Stimulated activated CD8-positive, alpha-beta memory T cell treated with anti-CD3 and anti-CD28 coated beads, Interleukin-12 subunit alpha, Interleukin-12 subunit beta, amount 100 ng/mL, for 1 hour (primary cell): ENCODE measurements at regions not wholly inside any gene's neighbourhood (a gene's known extent, or its start where the extent isn't known, plus 50 kb on each side); places are given as distances from the start of the nearest gene placed in this dataset.
"Not testable (repeated sequence)": the region's sequence is repeated elsewhere in the genome, so short reads cannot be mapped to it uniquely, and the experiment has no call there.

ENCODE experiments used
- DNase-seq: peaks from one replicate; pipeline ENCODE4 v3.0.0-alpha.2; 2020; ENCODE audit warnings: low read depth

DNA sequence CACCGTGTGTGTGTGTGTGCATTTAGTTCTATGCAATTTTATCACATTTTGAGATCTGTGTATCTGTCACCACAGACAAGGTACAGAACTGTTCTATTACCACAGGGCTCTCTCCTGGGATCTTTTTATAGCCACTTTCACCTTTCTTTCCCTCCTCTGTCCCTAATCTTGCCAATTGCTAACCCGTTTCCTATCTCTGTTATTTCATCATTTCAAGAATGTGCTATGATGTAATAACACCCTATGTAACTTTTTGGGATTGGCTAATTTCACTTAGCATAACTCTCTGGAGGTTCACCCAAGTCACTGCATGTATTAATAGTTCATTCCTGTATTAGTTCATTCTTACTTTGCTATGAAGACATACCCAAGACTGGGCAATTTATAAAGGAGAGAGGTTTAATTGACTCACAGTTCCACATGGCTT lies 657.7 kb downstream of the QKI start:
- no peak for DNase-seq

DNA sequence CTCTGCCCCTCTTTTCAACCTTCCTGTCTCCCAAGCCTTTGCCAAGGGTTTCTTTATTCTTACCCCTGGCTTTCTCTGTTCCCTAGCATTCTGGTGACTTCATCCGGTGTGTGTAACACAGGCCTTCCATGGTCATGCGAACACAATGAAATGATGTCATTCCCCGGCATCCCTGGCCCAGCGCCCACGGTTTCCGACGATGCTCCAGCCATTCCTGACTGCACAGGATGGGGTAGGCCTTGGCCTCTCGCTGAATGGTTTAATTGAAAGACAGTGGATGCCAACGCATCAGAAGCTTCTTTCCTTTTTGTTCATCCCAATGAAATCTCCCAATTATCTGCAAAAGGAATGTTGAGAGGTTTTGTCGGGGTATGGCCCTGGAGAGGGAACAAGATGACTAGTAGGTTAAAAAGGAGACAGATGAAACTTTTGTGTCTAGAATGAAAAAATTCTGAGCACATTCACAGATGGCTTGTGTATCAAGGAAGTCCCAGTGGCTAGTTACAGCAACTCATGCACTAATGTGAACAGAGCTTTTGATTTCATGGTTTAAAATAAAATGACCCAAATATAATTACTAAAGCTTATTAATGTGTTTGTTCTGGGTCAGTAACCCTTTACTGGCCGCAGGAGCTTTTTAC lies 655.0 kb downstream of the QKI start:
- no peak for DNase-seq

DNA sequence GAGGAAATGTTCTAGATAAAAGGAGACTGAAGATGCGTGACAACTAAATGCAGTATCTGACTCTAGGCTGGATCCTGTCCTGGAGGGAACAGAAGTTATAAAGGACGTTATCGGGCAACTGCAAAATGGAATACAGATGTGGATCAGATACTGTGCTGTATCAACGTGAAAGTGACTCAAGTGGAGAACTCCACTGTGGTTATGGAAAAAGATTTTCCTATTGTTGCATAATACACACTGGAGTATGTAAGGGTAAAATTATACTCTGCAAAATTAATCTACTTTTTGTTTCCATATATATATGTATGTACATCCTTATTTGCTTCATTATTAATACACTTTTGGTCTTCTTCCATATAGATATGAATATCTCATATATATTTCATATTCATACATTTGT lies 654.0 kb downstream of the QKI start:
- DNase-seq: no peak

DNA sequence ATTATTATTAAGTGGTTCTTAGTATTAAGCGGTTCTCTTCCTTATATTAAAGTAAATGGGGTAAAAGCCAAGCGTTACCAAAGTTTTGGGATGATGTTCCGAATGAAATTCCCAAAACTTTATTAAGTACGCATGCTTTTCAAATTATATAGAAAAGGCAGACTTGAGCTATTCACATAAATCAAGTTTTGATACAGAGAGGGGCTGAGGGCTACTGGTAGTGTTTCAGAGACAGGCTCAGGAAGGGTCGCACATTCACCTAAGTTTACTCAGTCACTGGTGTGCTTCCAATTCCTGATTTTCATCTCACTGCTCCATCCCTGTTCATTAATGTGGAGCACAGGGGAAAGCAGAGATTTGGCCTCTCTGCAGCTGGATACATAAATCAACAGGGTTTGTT lies 652.2 kb downstream of the QKI start:
- no peak for DNase-seq

DNA sequence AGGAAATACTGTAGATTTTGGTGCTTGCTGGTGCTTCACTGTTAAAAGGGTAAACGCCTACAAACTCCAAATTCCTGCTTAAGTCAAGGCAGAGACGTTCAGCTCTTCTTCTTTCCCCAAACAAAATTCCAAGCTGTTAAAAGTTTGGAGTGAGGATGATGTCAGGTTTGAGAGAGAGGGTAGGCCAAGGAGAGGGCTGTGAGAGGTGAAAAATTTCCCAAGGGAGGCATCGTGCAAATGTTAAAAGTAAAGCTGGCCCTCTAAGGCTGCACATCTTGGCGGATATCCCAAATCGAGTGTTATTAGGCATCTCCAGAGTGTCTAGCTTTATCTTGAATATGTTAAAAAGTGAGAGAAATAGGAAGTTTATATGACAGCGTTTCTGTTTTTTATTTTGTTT lies 651.8 kb downstream of the QKI start:
- no peak for DNase-seq

DNA sequence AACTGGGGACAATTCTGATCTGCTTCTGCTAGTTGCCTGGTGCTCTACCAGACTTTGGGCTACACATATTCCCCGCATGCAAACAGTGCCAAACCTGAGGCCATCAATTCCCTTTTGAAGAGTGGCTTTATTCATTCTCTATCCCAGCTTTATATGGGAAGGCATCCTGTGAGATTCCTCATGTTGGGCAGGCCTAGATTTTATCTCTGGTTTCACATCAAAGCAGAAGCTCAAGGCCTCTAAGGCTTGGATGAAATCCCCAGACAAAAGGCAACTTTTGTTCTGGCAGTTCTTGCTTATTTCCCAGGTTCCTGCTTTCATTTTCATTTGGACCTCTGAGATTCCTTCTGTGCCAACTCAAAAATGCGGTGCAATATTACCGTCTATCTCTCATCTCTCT lies 648.8 kb downstream of the QKI start:
- DNase-seq: no peak

DNA sequence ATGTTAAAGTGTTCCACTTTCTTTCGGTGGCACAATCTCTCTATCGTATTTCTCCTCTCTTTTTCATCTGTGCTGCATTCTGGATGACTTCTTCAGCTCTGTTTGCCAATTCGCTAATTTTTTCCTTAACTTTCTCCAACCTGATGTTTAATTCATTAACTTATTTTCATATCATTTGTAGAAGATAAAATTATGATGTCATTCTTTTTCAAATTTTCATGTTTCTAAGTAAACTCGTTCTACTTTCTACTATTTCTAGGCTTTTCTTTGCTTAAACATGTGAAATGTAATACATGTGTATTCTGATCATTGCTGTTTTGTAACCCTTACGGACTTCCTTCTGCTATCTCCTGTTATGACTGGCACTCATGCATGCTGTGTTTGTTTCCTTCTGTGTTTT lies 648.4 kb downstream of the QKI start:
- no peak for DNase-seq

DNA sequence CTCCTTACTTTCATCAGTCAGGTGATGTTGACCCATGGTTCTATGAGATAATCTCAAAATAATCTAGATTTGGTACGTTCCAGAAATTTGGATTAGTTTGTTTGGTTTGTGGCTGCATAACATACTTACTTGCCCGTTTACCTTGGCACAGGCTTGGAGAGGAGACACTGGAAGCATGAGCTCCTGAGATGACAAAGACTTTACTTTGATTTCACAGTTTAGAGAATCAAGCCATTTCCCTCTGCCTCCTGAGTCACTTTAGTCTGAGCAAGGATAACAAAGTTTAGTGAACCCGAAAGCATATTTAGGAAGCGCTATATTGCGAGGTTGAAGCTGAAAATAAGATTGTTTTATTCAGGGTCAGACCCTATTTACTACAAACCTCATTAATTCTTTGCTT lies 643.4 kb downstream of the QKI start:
- DNase-seq: no peak

DNA sequence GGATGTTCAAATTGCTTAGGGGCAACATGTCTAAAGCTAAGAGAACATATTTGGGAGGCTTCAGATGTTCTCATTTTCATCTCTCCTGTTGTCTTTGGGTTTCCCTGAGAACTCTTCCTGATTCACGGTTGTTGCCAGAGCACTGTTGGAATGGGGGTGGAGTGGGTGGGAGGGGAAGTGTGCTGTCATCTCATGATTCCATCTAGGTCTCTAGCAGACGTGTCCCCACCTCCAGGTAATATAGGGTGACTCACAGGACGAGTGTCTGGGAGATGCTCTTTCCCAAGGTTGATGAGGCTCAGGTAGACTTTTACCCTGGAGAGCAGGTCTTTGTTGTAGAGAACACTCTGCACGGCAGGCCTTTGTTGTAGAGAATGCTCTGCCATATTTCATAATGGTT lies 636.9 kb downstream of the QKI start:
- DNase-seq: no peak

DNA sequence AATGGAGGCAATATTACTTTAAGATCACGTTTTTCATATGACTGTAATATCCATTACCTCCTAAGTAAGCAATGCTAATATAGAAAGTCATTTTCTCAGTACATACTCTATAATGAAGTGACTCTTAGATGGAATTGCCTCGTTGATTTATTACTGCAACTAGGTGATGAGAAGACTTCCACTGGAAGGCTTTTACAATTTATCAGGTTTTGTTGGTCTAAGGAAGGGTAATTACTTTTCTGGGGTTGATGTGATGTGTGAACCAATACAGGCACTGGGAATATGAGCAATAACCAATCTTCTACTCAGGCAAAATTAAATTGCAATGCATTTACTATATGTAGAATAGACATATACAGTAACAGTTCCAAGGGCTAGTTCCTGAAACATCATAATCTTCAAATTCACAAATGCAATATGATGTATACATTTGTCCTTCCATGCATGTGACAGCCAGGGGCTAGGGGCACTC lies 635.0 kb downstream of the QKI start:
- DNase-seq: no peak

DNA sequence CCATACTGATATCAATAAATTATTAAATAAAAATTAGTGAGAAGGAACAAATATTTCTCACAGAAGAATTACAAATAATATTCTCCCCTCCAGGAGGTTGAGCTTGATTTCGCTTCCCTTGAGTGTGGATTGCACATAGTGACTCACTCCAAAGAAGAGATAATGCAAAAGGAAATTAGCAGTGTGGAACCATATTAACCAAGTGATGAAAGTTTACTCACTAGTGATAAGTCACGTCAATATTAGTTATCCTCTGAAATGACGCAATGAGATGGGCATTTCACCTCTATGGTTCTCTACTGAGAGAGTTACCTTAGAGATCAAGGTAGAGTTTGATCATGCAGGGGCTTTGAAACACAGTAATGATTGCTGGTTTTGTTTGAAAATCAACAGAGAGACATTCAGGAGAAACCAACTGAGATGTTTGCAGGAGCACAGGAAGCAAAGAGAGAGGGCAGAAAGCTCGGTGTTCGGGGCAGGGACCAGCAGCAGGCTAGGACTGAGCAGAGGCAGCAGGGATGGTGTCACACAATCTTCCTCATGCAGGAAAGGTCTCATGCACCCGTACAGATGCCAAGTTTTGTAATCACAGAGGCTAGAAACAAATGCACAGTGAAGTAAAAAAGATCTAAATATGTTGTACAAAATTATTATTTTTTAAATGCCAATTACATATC lies 634.5 kb downstream of the QKI start:
- DNase-seq: no peak

DNA sequence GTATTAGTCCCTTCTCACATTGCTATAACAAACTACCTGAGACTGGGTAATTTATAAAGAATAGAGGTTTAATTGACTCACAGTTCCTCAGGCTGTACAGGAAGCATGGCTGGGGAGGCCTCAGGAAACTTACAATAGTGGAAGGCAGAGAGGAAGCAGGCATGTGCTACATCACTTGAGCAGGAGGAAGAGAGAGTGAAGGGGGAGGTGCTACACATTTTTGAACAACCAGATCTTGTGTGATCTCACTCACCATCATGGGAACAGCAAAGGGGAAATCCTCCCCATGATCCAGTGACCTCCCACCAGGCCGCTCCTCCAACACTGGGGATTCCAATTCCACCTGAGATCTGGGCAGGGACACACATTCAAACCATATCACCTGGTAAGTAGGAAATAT lies 630.6 kb downstream of the QKI start:
- no peak for DNase-seq

DNA sequence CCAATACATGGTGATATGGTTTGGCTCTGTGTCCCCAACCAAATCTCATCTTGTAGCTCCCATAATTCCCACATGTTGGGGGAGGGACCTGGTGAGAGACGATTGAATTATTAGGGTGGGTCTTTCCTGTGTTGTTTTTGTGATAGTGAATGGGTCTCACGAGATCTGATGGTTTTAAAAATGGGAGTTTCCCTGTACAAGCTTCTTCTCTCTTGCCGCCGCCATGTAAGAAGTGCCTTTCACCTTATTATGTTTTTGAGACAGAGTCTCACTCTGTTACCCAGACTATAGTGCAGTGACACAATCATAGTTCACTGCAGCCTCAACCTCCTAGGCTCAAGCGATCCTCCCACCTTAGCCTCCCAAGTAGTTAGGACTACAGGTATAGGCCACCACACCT lies 629.1 kb downstream of the QKI start:
- DNase-seq: not testable (repeated sequence)

DNA sequence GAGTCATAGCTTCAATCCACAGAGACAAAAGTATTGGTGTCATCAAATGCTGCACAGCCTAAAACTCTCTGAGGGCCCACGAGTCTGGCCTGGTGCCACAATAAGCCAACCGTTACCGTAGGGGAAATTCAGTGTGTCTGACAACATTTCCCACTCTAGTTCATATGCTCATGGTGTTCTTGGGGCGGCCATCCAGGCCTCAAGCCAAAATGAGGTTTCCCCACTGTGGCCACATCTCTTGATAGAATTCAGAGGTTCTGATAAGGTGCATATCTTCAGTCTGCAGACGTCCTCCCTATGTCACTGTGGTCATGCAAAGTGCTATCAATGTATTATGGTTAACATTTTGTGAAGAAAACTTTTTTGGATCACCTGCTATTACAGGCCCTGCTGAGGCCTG lies 627.7 kb downstream of the QKI start:
- no peak for DNase-seq

DNA sequence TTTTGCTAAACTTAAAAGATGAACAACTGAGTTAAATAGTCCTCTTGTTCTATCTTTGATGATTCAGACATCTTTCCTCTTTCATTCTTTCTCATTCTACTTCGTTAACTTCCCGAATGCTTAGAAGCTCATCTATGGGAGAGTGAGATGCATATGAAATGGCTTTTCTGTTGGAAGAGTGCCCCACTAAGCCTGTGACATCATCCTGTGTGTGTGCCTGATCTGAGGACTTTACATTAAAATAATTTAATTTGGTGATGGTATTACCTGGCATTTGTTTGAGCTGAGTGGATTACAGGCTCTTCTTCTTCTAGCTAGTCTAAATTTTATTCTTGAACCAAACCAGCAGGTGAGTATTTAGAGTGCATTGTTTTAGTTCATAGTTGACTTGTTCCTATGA lies 626.5 kb downstream of the QKI start:
- DNase-seq: no peak

DNA sequence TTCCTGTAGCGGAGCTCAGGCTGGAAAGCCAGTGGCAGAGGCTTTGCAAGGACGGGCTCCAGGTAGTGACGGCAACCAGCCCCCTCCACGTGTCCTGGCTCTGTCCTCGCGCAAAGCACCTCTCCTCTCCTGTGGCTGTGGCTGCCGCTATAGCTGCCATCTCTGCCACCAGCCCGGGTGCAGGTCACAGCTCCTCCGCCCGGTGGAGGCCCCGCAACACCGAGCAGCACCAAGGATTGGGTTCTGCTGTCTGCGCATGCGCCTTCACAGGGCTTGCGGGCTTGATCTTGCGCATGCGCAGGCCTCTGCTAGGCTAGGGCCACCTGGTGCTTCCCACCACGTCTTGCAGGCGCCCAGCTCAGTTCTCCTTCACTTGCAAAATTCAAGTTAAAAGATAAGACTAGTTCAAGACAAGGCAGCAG lies 625.4 kb downstream of the QKI start:
- no peak for DNase-seq

DNA sequence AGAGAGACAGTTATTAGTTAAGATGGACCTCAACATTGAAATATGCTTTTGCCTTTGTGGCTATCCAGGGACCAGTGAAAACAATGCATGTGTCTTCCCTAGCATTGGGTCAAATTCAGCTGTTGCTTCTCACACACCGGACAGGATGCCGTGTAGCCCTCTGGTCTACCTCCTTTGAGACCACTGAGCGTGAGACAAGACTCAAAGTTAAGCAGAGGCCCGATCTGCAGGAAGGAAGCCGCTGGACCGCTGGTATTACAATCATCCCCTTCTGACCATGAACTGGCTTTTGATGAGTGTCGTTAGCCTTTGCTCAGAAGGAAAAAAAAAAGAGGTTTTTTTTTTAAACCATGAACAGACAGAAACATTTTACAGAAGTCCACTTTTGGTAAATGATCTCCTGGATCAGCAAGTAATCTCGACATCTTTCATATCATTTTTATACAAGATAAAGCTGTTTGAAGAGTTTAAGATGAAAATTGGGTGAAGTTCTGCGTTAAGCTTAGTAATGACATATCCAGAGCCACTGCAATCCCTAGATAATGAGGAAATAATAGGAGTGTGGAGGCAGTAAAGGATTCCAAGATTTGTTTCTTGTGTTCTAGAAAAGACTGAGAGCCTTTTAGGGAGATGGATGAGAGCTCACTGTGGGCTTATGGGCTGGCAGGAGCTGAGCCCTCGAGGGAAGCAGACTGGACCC lies 622.8 kb downstream of the QKI start:
- DNase-seq: no peak

DNA sequence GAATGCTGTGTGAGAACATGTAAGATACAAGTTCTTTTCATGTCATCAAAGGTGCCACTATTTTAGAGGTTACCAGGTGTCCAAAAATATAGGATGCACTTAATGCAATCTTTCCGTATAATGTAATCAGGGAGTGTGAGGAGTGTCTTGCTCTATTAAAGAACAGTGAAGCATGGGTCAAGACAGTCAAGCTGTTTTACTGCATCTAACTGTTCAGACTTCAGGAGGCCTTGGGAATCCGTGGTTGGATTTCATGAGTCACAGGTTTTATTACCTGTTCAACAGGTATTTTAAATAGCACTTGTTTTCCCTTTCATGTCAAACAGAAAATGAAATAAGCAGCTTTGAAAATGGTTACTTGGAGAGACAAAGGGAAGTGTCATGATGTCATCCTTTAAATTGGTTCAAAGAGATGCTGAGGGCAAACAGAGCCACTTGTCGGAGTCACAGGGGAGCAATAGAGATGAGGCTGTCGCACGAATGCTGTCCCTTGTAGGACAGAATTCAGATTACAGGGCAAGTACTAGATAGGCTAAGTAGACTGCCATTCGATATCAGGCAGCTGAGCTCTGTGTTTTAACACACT lies 621.5 kb downstream of the QKI start:
- no peak for DNase-seq

DNA sequence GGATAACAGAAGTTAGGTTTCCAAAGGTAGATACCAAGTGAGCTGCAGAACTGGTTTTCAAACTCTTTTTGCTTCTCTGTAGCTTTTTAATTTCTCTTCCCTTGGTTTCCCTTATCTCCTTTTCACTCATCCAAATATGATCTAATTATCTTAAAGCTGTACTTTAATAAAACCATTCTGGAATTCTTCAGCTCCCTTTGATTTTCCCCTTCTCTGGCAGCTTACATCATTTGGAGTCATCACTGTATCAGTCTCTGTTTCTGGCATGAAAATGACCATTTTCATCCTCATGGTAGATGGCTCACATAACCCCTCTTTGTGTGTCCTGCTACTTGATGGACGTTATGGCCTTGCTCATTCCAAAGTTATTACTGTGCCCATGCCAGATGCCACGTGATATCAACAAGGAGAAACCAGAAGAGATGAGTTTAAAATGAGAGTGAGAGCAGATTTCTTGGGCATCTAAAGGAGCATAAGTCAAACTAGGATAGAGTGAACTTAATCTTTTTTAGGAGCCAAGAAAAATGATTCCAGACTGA lies 620.2 kb downstream of the QKI start:
- DNase-seq: no peak

DNA sequence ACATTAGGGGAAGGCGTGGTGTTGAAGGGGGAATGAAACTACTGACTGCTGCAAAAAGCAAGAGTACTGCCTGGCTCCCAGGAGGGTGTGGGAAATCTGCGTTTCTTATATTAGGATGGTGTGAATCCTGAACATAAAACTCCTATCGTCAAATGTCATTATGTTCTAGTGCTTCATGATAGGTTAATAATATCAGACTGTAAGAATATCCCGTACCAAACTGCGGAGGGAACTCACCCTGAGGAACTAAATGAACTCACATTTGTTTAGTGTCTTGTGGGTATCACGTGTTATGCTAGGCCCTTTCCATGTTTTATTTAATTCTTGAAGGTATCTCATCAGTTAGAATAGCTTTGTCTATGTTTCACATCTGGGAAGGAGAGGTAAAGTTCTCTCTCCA lies 610.7 kb downstream of the QKI start:
- no peak for DNase-seq

DNA sequence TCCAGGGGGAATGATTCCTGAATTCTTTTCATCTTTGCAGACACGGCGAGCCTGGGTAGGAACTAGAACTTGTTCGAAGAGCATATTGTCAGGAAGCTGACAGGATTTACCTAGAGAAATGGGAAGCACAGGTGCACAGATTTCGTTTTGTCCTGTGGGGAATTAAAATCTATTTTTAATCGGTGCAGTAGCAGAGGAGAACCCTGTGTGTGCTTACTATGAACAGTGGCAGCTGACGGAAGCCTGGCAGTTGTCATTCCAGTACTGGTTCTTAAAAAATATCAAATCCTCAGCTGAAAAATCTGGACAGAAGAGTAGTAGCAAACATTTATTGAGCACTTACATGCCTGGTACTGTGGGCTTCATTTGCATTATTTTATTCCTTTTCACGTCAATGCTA lies 609.0 kb downstream of the QKI start:
- no peak for DNase-seq

DNA sequence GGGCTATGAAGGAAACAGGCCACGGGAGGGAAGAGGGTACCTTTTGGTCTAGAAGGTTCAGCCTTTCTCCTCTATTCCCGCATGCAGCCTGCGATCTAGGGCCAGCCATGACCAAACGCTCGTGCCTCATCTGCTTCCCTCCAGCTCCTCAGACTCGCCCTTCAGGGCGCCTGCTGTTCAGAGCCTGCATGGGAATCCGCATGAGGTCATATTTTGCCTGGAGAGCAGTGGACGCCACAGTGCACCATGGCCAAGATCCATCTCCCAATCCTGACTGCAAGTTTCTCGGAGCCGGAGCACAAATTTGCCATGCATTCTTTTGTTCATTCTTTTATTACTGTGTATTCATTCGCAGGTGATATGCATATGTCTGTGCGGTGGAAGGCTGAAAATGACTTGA lies 608.1 kb downstream of the QKI start:
- no peak for DNase-seq
